OCI-LY3 (cell line): ENCODE measurements at regions not wholly inside any gene's neighbourhood (a gene's known extent, or its start where the extent isn't known, plus 50 kb on each side); places are given as distances from the start of the nearest gene placed in this dataset.

Experiments
- H2AFZ ChIP-seq: fragments of 200-600, 300-600 bp; shearing (Covaris generic); 2 replicates; pipeline ENCODE4 v1.6.0; 2014; ENCODE audit warnings: antibody characterized with exemption, low read depth, low read length
- H3K27ac ChIP-seq: fragments of 200-600, 300-600 bp; sonication (generic); 2 replicates; pipeline ENCODE4 v1.5.1; 2014; ENCODE audit warnings: mild to moderate bottlenecking, low read length, moderate library complexity, mixed read lengths
- H3K27me3 ChIP-seq: fragments of 200-600, 300-600 bp; sonication (generic); 2 replicates; pipeline ENCODE4 v1.6.1; 2014; ENCODE audit warnings: low read depth, low read length, mixed read lengths
- H3K36me3 ChIP-seq: fragments of 200-600, 300-600 bp; sonication (generic); replicated peaks from 2 replicates; pipeline ENCODE3; 2014; ENCODE audit warnings: low read depth, low read length, mixed read lengths
- H3K4me1 ChIP-seq: fragments of 300-600, 200-600 bp; sonication (generic); 2 replicates; pipeline ENCODE4 v1.6.1; 2014; ENCODE audit warnings: low read length, mixed read lengths
- H3K4me2 ChIP-seq: fragments of 200-600, 300-600 bp; sonication (generic); 2 replicates; pipeline ENCODE4 v1.6.1; 2014; ENCODE audit warnings: low read length, mixed read lengths
- H3K4me3 ChIP-seq: fragments of 300-600, 200-600 bp; sonication (generic); 2 replicates; pipeline ENCODE4 v1.5.1; 2014; ENCODE audit warnings: antibody characterized with exemption, mild to moderate bottlenecking, low read length, moderate library complexity
- H3K79me2 ChIP-seq: fragments of 300-600, 200-600 bp; shearing (Covaris generic); 2 replicates; pipeline ENCODE4 v1.6.1; 2014; ENCODE audit warnings: mild to moderate bottlenecking, low read length, mixed read lengths
- H3K9ac ChIP-seq: fragments of 300-600, 200-600 bp; shearing (Covaris generic); 2 replicates; pipeline ENCODE4 v1.6.0; 2014; ENCODE audit warnings: mild to moderate bottlenecking, low read length, moderate library complexity
- H3K9me3 ChIP-seq: fragments of 200-600, 300-600 bp; shearing (Covaris generic); 2 replicates; pipeline ENCODE4 v1.6.1; 2014; ENCODE audit warnings: low read length, mixed read lengths; ENCODE audit not compliant: insufficient read depth
- H4K20me1 ChIP-seq: fragments of 200-600, 300-600 bp; sonication (generic); 2 replicates; pipeline ENCODE4 v1.6.1; 2016; ENCODE audit warnings: low read length, mixed read lengths; ENCODE audit not compliant: insufficient read depth
- EZH2phosphoT487 ChIP-seq: fragments of 200-600 bp; shearing (Covaris generic); IDR thresholded peaks from 2 replicates; pipeline ENCODE4 v1.6.1; 2018; ENCODE audit warnings: antibody characterized with exemption, mixed run types, low read depth
- TF ChIP-seq, protein P1 (sequence below): fragments of 200-600, 300-600 bp; sonication (generic); IDR thresholded peaks from 2 replicates; pipeline ENCODE4 v1.5.1; 2014; ENCODE audit warnings: antibody characterized with exemption, low read length, low read depth

DNA sequence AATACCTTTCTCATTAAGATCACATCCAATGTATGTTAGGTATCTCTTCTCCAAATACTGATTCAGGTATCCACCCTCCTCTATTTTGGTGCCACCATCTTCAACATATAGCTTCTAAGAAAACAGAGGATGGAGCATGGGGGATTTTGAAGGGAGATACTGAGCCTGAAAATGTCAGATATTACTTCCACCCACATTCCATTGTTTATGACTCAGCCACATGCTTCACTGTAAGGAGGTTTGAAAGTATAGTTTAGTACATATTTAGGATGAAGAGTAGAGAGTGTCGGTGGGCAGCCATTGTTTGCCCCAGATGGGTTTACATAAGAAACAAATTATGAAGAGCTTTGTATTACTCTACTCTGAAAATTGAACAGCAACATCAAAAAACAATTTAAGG is 286.7 kb downstream of the TFAP2B start:
- no peak overlapping the region for H3K4me2 ChIP-seq
- no peak overlapping the region for H3K27ac ChIP-seq
- no peaks in the 10 kb centered on the region for H3K79me2 ChIP-seq
- no peak overlapping the region for H3K9ac ChIP-seq
- H2AFZ ChIP-seq, result no peak overlapping the region
- H3K27me3 ChIP-seq, result no peaks in the 10 kb centered on the region
- no peaks in the 10 kb centered on the region for H3K4me1 ChIP-seq
- H3K4me3 ChIP-seq, result no peak overlapping the region
- TF ChIP-seq, protein P1, sequence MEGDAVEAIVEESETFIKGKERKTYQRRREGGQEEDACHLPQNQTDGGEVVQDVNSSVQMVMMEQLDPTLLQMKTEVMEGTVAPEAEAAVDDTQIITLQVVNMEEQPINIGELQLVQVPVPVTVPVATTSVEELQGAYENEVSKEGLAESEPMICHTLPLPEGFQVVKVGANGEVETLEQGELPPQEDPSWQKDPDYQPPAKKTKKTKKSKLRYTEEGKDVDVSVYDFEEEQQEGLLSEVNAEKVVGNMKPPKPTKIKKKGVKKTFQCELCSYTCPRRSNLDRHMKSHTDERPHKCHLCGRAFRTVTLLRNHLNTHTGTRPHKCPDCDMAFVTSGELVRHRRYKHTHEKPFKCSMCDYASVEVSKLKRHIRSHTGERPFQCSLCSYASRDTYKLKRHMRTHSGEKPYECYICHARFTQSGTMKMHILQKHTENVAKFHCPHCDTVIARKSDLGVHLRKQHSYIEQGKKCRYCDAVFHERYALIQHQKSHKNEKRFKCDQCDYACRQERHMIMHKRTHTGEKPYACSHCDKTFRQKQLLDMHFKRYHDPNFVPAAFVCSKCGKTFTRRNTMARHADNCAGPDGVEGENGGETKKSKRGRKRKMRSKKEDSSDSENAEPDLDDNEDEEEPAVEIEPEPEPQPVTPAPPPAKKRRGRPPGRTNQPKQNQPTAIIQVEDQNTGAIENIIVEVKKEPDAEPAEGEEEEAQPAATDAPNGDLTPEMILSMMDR, result no peak
- TF ChIP-seq EZH2phosphoT487, result no peak
- no peaks in the 10 kb centered on the region for H4K20me1 ChIP-seq
- no peaks in the 10 kb centered on the region for H3K36me3 ChIP-seq
- no peaks in the 10 kb centered on the region for H3K9me3 ChIP-seq

DNA sequence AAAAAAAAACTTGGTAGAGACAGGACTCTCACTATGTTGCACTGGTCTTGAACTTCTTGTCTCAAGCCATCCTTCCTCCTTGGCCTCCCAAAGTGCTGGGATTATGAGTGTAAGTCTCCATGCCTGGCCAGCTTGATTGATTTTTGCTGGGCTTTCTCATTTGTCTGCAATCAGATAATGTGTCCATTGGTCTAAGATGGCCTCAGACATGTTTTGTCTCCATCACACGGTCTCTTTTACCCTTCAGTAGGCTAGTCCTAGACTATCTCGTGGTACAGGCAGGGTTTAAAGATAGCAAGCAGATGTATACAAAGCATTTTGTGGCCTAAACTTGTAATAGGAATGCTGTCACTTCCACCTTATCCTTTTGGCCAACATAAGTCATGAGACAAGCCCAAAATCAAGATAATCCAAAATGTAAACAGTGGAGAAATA is 289.1 kb downstream of the TFAP2B start:
- H3K79me2 ChIP-seq, result no peaks in the 10 kb centered on the region

DNA sequence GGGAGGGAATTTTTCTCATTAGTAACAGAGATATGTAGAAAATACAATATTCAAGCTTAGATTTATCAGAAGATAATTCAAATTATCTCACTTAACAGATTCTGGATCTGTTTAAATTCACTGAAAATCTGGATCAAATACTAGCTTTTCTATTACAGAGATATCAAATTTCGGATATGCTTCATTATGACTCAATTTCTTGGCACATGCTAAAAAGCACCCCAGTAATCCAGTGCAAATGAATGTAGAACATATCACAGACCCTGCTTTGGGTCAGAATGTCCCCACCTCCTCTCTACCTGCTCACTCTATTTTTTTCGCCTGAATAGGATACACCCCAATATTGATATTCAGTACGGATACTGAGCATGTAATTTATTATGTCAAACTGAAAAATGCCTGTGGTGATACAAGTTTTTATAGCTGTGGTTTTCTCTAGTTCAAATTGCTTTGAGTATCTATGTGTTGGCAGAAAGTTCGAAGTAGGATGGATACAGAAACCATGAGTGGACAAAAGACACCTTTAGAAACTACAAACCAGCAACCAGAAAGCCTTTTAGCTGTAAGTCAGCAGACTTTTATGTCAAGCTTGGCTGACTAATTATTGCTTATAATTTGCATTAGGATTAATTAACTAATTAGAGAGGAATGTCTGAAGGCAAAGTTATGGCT is 290.0 kb downstream of the TFAP2B start:
- no peak overlapping the region for H3K9ac ChIP-seq
- no peaks in the 10 kb centered on the region for H3K9me3 ChIP-seq
- no peak overlapping the region for H2AFZ ChIP-seq
- H3K4me2 ChIP-seq, result no peak overlapping the region
- no peak overlapping the region for H3K27ac ChIP-seq
- H3K4me1 ChIP-seq, result no peaks in the 10 kb centered on the region
- no peaks in the 10 kb centered on the region for H3K27me3 ChIP-seq
- no peaks in the 10 kb centered on the region for H4K20me1 ChIP-seq
- no peak overlapping the region for H3K4me3 ChIP-seq
- no peaks in the 10 kb centered on the region for H3K79me2 ChIP-seq
- no peaks in the 10 kb centered on the region for H3K36me3 ChIP-seq
- no peak for TF ChIP-seq EZH2phosphoT487
- TF ChIP-seq, protein P1, result no peak

More for the DNA sequence above, 289.1 kb downstream of the TFAP2B start:
- no peak overlapping the region for H3K27ac ChIP-seq
- TF ChIP-seq, protein P1, result no peak
- TF ChIP-seq EZH2phosphoT487, result no peak
- H3K4me1 ChIP-seq, result no peaks in the 10 kb centered on the region
- no peaks in the 10 kb centered on the region for H4K20me1 ChIP-seq
- no peak overlapping the region for H3K4me2 ChIP-seq
- H3K36me3 ChIP-seq, result no peaks in the 10 kb centered on the region
- no peak overlapping the region for H3K4me3 ChIP-seq
- no peaks in the 10 kb centered on the region for H3K27me3 ChIP-seq
- H3K9me3 ChIP-seq, result no peaks in the 10 kb centered on the region
- H3K9ac ChIP-seq, result no peak overlapping the region
- H2AFZ ChIP-seq, result no peak overlapping the region

DNA sequence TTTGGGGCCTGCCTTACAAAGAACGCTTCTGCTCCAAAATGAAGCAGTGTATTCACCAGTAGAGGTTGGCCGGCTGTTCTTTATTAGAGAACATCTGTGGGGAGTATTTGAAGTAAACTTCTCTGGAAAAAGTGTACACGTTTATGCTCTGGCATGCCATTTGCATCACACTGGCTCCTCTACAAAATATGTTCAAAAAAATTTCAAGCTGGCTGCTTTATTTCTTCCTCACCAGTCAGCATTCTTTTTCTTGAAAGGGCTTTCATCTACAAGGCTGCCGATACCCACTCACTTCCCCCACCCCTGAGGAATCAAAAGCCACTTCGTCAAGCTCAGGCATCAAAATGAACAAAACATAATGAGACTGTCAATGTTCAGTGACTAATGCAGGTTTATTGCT is 294.1 kb downstream of the TFAP2B start:
- H3K27ac ChIP-seq, result no peak overlapping the region
- peaks cover 3% of the 10 kb centered on the region for H3K4me1 ChIP-seq
- H3K4me3 ChIP-seq, result no peak overlapping the region
- H3K9ac ChIP-seq, result no peak overlapping the region
- no peaks in the 10 kb centered on the region for H3K36me3 ChIP-seq
- no peaks in the 10 kb centered on the region for H3K79me2 ChIP-seq
- no peaks in the 10 kb centered on the region for H4K20me1 ChIP-seq
- H3K27me3 ChIP-seq, result no peaks in the 10 kb centered on the region
- H3K4me2 ChIP-seq, result no peak overlapping the region
- H3K9me3 ChIP-seq, result no peaks in the 10 kb centered on the region; the same call in 1 of the 2 replicates
- H2AFZ ChIP-seq, result no peak overlapping the region
- no peak for TF ChIP-seq EZH2phosphoT487
- TF ChIP-seq, protein P1, result no peak
